HG03520 (cell line): ENCODE measurements at regions not wholly inside any gene's neighbourhood (a gene's known extent, or its start where the extent isn't known, plus 50 kb on each side); places are given as distances from the start of the nearest gene placed in this dataset.
"Not testable (repeated sequence)": the region's sequence is repeated elsewhere in the genome, so short reads cannot be mapped to it uniquely, and the experiment has no call there.

ENCODE experiments used
- ATAC-seq: cut with Tn5 transposase; IDR thresholded peaks from one replicate; pipeline ENCODE4 v1.9.1; 2021; ENCODE audit warnings: mild to moderate bottlenecking, moderate library complexity; ENCODE audit not compliant: unreplicated experiment

DNA sequence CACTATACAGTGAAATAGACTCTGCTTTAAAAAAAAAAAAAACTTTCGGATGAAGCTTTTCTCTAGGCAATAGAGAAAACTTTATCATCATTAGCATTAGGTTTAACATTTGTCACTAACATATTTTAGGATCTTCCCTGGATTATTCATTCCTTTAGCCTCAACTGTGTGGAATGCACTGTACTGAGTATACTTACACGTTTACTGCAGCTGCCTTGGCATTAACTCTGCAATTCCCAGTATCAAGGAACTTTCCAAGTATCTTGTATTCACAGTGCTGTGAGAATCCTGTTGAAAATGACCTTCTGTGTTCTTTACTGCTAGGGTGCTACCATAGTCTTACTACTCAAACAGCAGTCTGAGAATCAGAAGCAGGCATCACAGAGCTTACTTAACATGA lies 328.2 kb upstream of the COL3A1 start:
- ATAC-seq, result no peak

- no peak for ATAC-seq
Measured at GRCh38 chr2:188647430-188648070, 326.6 kb upstream of the COL3A1 start.

DNA sequence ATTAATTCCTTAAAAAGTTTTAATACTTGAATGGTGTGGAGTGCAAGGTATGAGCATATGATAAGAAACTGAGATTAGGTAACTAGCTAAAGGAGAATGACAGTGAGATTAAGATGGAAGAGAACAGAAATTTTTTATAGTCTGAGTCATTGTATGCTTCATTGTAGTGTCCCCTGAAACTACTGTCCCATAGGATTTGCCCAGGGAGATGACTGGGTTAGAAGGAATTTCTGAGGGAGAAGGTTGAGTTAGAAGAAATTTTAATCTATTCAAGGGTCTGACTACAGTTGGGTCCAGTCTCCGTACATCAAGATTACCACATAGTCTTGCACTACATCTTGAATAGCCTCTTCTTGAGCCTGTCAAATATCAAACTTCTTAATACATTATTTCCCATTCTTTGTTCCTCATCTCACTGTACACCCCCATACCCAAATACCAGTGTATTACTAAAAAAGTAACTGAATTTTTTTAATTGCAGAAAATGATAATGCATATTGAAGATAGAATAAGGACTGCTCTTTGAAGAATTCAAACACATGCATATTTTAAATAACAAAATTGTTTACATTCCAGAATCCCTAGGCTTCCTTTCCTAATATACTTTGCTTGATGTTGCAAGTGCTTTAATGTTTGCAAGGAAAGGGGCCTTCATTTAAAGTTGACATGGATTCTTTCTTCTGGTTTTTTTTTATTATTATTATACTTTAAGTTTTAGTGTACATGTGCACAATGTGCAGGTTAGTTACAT lies 314.3 kb upstream of the COL3A1 start:
- no peak for ATAC-seq

GRCh38 chr2:188663301-188663700 lies 310.9 kb upstream of the COL3A1 start:
- ATAC-seq, result no peak

DNA sequence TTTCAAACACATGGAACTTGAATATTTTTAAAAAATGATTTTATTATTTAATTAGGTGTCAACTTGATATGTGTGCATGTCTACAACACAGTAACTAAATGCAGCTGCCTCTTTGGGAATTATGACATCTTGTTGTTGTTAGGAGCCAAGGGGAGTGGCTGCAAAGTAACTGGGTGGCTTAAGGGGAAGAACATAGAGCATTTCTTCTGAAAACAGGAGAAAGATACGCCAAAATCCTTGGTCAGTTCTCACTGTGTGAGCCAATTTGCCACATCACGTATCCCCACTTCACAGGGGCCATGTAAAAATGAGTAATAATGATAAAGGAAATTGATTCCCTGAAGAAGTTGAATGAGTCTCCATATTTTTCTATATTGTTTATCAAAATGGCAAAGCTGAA lies 309.8 kb upstream of the COL3A1 start:
- no peak for ATAC-seq

DNA sequence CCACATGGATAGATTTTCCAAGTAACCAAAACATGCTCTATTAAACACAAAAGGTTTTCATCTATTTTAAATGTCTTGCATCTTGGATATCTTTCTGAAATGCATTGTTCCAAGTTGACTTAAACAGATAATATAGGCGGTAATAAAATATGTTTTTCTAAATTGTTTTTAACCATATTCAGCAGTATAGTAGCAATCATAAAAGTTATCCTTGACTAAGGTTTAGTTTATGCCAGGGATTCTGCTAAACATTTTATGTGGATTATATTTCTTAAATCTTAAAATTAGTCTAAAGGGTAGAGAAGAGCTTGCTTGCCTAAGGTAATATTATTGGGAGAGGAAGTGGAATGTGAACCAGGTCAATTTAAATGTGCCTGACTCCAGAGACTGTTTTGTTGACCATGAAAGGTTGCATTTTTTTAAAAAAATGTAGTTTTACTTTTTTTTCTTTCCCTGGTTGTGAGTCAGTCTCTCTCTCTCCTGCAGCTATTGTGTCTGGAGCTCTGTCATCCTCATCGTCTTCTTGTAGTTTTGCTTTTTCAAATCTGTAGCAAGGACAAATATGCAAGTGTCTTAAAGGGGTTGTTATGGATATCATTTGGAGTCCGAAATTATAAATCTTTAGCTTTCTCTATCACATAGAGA lies 309.1 kb upstream of the COL3A1 start:
- no peak for ATAC-seq

DNA sequence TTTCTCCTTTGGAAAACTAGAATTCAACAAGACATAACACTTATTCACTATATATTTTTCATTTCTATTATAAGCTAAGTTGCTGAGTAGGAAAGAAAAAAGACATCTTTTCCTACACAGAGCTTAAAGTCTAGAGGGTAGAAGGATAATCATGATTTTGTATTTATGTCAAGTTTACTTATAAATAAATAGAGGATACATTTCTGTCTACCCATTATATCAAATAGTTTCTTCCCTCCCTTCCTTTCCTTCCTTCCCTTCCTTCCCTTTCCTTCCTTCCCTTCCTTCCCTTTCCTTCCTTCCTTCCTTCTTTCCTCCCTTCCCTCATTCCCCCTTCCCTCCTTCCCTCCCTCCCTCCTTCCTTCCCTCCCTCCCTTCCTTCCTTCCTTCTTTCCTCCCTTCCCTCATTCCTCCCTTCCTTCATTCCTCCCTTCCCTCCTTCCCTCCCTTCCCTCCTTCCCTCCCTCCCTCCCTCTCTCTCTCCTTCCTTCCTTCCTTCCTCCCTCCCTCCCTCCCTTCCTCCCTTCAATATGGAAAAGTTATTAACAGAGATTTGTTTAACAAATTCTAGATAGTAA lies 308.4 kb upstream of the COL3A1 start:
- ATAC-seq, result no peak

DNA sequence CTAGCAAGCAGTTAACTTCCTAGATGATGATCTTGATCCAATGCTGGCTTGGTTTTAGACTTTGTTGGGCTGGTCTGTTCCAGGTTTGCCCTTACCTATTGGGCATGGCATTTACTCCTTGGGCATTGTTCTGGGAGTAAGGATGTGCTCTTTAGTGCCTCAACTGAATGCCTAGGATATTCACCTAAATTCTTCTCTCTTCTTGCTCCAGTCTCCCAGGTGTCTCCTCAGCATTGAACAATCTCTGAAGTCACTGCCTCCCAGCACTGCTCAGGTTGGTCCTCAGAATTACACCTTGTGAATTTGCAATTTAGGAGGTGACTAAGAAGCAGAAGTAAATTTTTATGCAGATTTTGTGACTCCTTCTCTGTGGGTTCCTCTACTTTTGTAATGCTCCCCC lies 307.7 kb upstream of the COL3A1 start:
- ATAC-seq, result no peak

DNA sequence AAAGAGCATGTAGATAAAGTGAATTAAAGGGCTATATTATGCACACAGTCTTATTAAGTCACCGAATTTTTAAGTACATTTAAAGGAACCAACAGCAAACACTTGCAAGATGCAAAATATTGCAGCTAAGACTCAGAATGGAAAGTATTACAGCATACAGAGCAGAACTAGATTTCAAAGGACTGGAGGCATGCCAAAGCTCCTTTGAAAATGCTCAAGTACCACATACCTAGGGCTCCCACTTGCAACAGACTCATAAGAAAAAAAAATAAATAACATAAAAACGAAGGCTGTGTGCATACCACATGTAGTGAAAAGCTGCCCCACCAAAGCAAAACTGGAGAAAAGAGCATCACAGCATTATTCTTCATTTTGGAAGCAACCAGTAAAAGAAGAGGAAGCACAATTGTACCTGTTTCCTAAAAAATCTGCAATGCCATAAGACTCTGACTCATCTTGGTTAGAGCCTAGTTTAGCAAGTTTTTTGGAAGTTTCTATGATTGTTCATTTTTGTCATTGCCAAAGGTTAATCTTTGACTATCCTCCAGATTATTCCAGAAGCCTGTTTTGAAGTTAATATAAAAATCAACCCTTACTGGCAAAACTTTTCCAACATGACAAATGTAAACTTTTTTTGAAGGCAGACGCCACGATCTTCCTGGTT lies 306.0 kb upstream of the COL3A1 start:
- no peak for ATAC-seq

DNA sequence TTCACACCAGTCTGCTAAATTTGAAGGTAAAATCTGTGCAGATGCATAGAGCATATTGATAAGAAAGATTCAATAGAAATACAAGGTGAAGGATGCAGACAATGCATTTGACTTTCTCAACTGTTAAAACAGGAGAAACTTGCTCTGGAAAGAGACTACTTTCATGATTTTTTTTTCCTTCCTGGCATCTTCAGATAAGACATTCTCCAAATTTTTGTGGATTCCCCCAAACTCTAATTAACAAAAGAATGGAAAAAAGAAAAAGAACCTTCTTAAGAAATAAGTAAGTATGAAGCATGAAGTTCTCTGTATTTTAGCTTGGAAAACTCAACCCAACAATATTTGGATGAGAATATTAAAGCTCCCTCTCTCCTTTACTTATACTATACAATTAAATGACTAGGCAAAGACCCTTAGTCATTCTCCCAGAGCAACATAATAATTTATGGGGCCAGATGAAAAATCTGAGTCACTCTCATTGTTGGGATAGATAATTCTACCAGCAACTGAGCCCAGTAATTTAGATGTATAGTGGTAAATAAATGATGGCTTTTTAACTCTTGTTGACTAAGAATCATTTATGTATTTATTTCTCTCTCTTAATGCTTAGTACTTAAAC lies 298.7 kb upstream of the COL3A1 start:
- no peak for ATAC-seq

GRCh38 chr2:188676010-188676400 lies 298.2 kb upstream of the COL3A1 start:
- no peak for ATAC-seq

DNA sequence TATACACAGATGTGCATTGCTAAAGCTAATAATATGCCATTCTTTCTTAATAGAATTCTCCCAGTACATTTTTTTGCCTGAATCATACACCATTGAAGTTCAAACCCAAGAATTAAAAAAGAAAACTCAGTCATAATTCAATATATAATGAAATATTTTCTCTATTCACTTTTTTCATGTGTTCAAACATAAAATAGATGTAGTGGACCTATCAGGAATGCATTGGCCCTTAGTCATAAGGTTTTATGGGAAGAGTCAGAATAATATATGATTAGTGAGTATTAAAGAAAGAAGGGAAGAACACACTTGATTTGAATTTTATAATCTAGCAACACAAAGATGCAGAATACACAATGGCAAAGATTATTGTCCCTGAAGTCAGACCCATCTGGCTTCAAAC lies 297.0 kb upstream of the COL3A1 start:
- ATAC-seq, result no peak

DNA sequence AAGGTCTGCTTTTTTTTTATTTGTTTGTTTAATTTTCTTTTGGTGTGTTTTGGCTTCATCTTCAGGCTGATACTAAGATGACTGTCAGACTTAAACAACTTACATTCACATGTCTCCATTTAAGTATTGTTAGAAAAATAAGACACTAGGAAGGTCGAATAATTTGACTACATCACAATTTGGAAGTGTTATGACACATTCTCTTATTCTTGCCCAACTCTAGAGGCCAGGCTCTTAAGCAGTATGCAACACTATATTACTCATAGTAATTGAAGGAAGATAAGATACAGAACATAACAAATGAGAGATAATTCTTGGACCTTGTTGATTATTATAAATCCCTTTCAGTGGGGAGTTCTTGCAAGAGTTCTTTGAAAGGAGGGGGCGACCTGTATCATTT lies 295.3 kb upstream of the COL3A1 start:
- ATAC-seq, result no peak

- ATAC-seq, result no peak
Measured at GRCh38 chr2:188682838-188683237, 291.3 kb upstream of the COL3A1 start.

DNA sequence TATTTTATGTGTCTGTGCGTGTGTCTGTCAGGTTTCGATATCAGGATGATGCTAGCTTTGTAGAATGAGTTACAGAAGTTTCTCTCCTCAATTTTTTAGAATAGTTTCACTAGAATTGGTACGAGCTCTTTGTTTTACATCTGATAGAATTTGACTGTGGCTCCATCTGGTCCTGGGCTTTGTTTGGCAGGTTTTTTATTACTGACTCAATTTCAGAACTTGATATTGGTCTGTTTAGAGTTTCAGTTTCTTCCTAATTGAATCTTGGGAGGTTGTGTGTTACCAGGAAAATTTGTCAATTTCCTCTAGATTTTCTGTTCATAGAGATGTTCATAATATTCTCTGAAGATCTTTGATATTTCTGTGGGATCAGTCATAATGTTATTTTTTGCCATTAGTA lies 289.4 kb upstream of the COL3A1 start:
- ATAC-seq, result no peak

- ATAC-seq, result no peak
Measured at GRCh38 chr2:188693111-188693510, 281.1 kb upstream of the COL3A1 start.

- no peak for ATAC-seq
Measured at GRCh38 chr2:188693771-188694170, 280.4 kb upstream of the COL3A1 start.

GRCh38 chr2:188695953-188696352 lies 278.2 kb upstream of the COL3A1 start:
- ATAC-seq, result no peak

GRCh38 chr2:188698151-188698550 lies 276.0 kb upstream of the COL3A1 start:
- not testable (repeated sequence) for ATAC-seq

- ATAC-seq, result no peak
Measured at GRCh38 chr2:188701836-188702235, 272.3 kb upstream of the COL3A1 start.

DNA sequence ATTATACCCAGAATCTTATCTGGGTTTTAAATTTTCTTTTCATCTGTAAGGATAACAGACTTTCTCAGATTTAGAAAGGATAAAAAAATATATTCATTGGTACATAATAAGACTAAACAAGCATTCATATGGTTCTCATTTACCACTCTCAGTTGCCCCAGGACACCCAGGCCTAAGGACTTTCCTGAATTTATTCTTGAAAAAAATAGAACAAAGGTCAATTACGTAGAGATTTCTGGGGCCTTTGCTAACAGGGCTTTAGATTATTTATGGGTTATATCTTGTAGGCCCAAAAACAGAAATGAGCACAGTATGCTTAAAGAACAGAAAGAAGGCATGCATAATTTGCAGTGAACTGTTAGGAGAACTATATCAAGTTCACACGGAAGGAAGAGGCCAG lies 269.0 kb upstream of the COL3A1 start:
- ATAC-seq, result no peak
